Suppressor macrophage treated with lipopolysaccharide for 1 hour (primary cell): ENCODE measurements at regions not wholly inside any gene's neighbourhood (a gene's known extent, or its start where the extent isn't known, plus 50 kb on each side); places are given as distances from the start of the nearest gene placed in this dataset.
"Not testable (repeated sequence)": the region's sequence is repeated elsewhere in the genome, so short reads cannot be mapped to it uniquely, and the experiment has no call there.

Experiments
- DNase-seq, 3 donors: peaks; one replicate each; pipeline ENCODE4 v3.0.0-alpha.2; 2020 to 2022

- no peak for DNase-seq
Measured at GRCh38 chr6:80535914-80536565, 429.6 kb downstream of the BCKDHB start.

GRCh38 chr6:80531681-80532619 is 425.5 kb downstream of the BCKDHB start:
- DNase-seq = no peak

- DNase-seq = no peak
Measured at GRCh38 chr6:80530103-80530502, 423.6 kb downstream of the BCKDHB start.

- DNase-seq = no peak
Measured at GRCh38 chr6:80528115-80528514, 421.6 kb downstream of the BCKDHB start.

GRCh38 chr6:80527552-80528052 is 421.1 kb downstream of the BCKDHB start:
- DNase-seq = no peak

- DNase-seq = no peak
Measured at GRCh38 chr6:80523531-80523997, 417.1 kb downstream of the BCKDHB start.

- no peak for DNase-seq
Measured at GRCh38 chr6:80523010-80523409, 416.5 kb downstream of the BCKDHB start.

GRCh38 chr6:80522576-80522975 is 416.1 kb downstream of the BCKDHB start:
- no peak for DNase-seq

GRCh38 chr6:80519811-80520594 is 413.5 kb downstream of the BCKDHB start:
- no peak for DNase-seq

GRCh38 chr6:80517525-80517924 is 411.1 kb downstream of the BCKDHB start:
- DNase-seq = no peak

- DNase-seq = not testable (repeated sequence)
Measured at GRCh38 chr6:80510521-80510920, 404.1 kb downstream of the BCKDHB start.

- DNase-seq = no peak
Measured at GRCh38 chr6:80508885-80509630, 402.6 kb downstream of the BCKDHB start.

- DNase-seq = no peak
Measured at GRCh38 chr6:80504882-80505281, 398.4 kb downstream of the BCKDHB start.

GRCh38 chr6:80503660-80504059 is 397.2 kb downstream of the BCKDHB start:
- no peak for DNase-seq

- DNase-seq = no peak
Measured at GRCh38 chr6:80502871-80503270, 396.4 kb downstream of the BCKDHB start.

- no peak for DNase-seq
Measured at GRCh38 chr6:80501636-80502035, 395.2 kb downstream of the BCKDHB start.

GRCh38 chr6:80497696-80498486 is 391.4 kb downstream of the BCKDHB start:
- not testable (repeated sequence) for DNase-seq

GRCh38 chr6:80489911-80490635 is 383.6 kb downstream of the BCKDHB start:
- no peak for DNase-seq

GRCh38 chr6:80488190-80488589 is 381.7 kb downstream of the BCKDHB start:
- DNase-seq = no peak

GRCh38 chr6:80485494-80485893 is 379.0 kb downstream of the BCKDHB start:
- not testable (repeated sequence) for DNase-seq

GRCh38 chr6:80482056-80482455 is 375.6 kb downstream of the BCKDHB start:
- no peak for DNase-seq
